ENCODE measurements at regions not wholly inside any gene's neighbourhood (a gene's known extent, or its start where the extent isn't known, plus 50 kb on each side); places are given as distances from the start of the nearest gene placed in this dataset.
"Not testable (repeated sequence)": the region's sequence is repeated elsewhere in the genome, so short reads cannot be mapped to it uniquely, and the experiment has no call there.

- TF ChIP-seq, protein P1, sequence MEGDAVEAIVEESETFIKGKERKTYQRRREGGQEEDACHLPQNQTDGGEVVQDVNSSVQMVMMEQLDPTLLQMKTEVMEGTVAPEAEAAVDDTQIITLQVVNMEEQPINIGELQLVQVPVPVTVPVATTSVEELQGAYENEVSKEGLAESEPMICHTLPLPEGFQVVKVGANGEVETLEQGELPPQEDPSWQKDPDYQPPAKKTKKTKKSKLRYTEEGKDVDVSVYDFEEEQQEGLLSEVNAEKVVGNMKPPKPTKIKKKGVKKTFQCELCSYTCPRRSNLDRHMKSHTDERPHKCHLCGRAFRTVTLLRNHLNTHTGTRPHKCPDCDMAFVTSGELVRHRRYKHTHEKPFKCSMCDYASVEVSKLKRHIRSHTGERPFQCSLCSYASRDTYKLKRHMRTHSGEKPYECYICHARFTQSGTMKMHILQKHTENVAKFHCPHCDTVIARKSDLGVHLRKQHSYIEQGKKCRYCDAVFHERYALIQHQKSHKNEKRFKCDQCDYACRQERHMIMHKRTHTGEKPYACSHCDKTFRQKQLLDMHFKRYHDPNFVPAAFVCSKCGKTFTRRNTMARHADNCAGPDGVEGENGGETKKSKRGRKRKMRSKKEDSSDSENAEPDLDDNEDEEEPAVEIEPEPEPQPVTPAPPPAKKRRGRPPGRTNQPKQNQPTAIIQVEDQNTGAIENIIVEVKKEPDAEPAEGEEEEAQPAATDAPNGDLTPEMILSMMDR (IDR thresholded peaks at IDR 0.05; ENCODE audit: low read depth, low read length, poor library complexity, severe bottlenecking): no peak
- no peak for TF ChIP-seq EZH2phosphoT487 (IDR thresholded peaks at IDR 0.05; ENCODE audit: borderline replicate concordance, low read length)
- H4K20me1 ChIP-seq (ENCODE audit: control insufficient read depth, insufficient read depth, low read depth, low read length): no peaks in the 10 kb centered on the region
- H3K4me1 ChIP-seq (ENCODE audit: control insufficient read depth, low read length): no peaks in the 10 kb centered on the region
- no peaks in the 10 kb centered on the region for H3K9me3 ChIP-seq (ENCODE audit: control insufficient read depth, insufficient read depth, low read length)
- no peaks in the 10 kb centered on the region for H3F3A ChIP-seq (ENCODE audit: control insufficient read depth, insufficient read depth)
- no peak overlapping the region for H3K27ac ChIP-seq (ENCODE audit: low read depth, low read length)
- no peaks in the 10 kb centered on the region for H3K36me3 ChIP-seq (ENCODE audit: control insufficient read depth, low read length)
- H3K27me3 ChIP-seq (ENCODE audit: control insufficient read depth, low read length): no peaks in the 10 kb centered on the region
- no peaks in the 10 kb centered on the region for H3K79me2 ChIP-seq (ENCODE audit: control insufficient read depth, low read length)
- H3K4me3 ChIP-seq (ENCODE audit: low read length): no peak overlapping the region
- H3K4me2 ChIP-seq (ENCODE audit: low read length): no peak overlapping the region
- H3K9me2 ChIP-seq (replicated peaks; ENCODE audit: control insufficient read depth, low read length): no peaks in the 10 kb centered on the region
Observed at GRCh38 chr16:6751191-6751590, 581.5 kb upstream of the RBFOX1 start.

GRCh38 chr16:6749698-6750097 lies 582.9 kb upstream of the RBFOX1 start:
- Histone ChIP-seq H3K36me3 (ENCODE audit: control insufficient read depth, low read length) (no peaks in the 10 kb centered on the region), H3K79me2 (ENCODE audit: control insufficient read depth, low read length) (no peaks in the 10 kb centered on the region), H3K4me3 (ENCODE audit: low read length) (no peak overlapping the region), H3K27me3 (ENCODE audit: control insufficient read depth, low read length) (no peaks in the 10 kb centered on the region), H3F3A (ENCODE audit: control insufficient read depth, insufficient read depth) (no peaks in the 10 kb centered on the region), H3K27ac (ENCODE audit: low read depth, low read length) (no peak overlapping the region), H3K9me3 (ENCODE audit: control insufficient read depth, insufficient read depth, low read length) (no peaks in the 10 kb centered on the region), H3K4me2 (ENCODE audit: low read length) (no peak overlapping the region), H3K9me2 (replicated peaks; ENCODE audit: control insufficient read depth, low read length) (no peaks in the 10 kb centered on the region), H3K4me1 (ENCODE audit: control insufficient read depth, low read length) (no peaks in the 10 kb centered on the region), H4K20me1 (ENCODE audit: control insufficient read depth, insufficient read depth, low read depth, low read length) (no peaks in the 10 kb centered on the region)
- TF ChIP-seq, protein P1 (IDR thresholded peaks at IDR 0.05; ENCODE audit: low read depth, low read length, poor library complexity, severe bottlenecking): no peak
- no peak for TF ChIP-seq EZH2phosphoT487 (IDR thresholded peaks at IDR 0.05; ENCODE audit: borderline replicate concordance, low read length)

GRCh38 chr16:6736302-6736701 lies 596.3 kb upstream of the RBFOX1 start:
- not testable (repeated sequence) for H3K27me3 ChIP-seq (ENCODE audit: control insufficient read depth, low read length); H3K27ac ChIP-seq (ENCODE audit: low read depth, low read length); H3K4me2 ChIP-seq (ENCODE audit: low read length); H3K79me2 ChIP-seq (ENCODE audit: control insufficient read depth, low read length); H3F3A ChIP-seq (ENCODE audit: control insufficient read depth, insufficient read depth); H3K4me3 ChIP-seq (ENCODE audit: low read length); H3K4me1 ChIP-seq (ENCODE audit: control insufficient read depth, low read length); H3K36me3 ChIP-seq (ENCODE audit: control insufficient read depth, low read length); H4K20me1 ChIP-seq (ENCODE audit: control insufficient read depth, insufficient read depth, low read depth, low read length); H3K9me2 ChIP-seq (replicated peaks; ENCODE audit: control insufficient read depth, low read length); H3K9me3 ChIP-seq (ENCODE audit: control insufficient read depth, insufficient read depth, low read length)

DNA sequence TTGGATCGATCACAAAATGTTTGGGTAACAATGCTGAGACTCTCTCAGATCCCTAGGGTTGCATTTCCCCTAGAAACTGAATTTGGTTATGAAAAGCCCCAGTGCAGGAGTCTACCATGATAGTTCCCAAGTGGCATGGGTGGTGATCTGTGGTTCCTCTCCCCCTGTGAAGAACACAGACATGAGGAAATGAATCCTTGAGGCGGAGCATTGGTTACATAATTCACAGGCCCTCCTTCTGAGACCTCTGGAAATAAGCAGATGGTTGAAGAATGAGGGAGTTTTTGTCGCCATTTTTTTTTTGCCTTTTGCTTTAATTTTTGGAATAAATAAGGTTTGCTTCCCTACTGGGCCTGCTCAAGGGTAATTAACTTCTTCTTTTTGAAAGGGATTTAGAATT lies 597.0 kb upstream of the RBFOX1 start:
- Histone ChIP-seq H3K4me3 (ENCODE audit: low read length) (no peak overlapping the region), H4K20me1 (ENCODE audit: control insufficient read depth, insufficient read depth, low read depth, low read length) (no peaks in the 10 kb centered on the region), H3K27me3 (ENCODE audit: control insufficient read depth, low read length) (no peaks in the 10 kb centered on the region), H3K9me2 (replicated peaks; ENCODE audit: control insufficient read depth, low read length) (no peaks in the 10 kb centered on the region), H3F3A (ENCODE audit: control insufficient read depth, insufficient read depth) (no peaks in the 10 kb centered on the region), H3K27ac (ENCODE audit: low read depth, low read length) (no peak overlapping the region), H3K4me1 (ENCODE audit: control insufficient read depth, low read length) (no peaks in the 10 kb centered on the region), H3K9me3 (ENCODE audit: control insufficient read depth, insufficient read depth, low read length) (no peaks in the 10 kb centered on the region), H3K36me3 (ENCODE audit: control insufficient read depth, low read length) (no peaks in the 10 kb centered on the region), H3K4me2 (ENCODE audit: low read length) (no peak overlapping the region), H3K79me2 (ENCODE audit: control insufficient read depth, low read length) (no peaks in the 10 kb centered on the region)
- TF ChIP-seq, protein P1 (IDR thresholded peaks at IDR 0.05; ENCODE audit: low read depth, low read length, poor library complexity, severe bottlenecking): no peak
- no peak for TF ChIP-seq EZH2phosphoT487 (IDR thresholded peaks at IDR 0.05; ENCODE audit: borderline replicate concordance, low read length)
